IMR-90 (cell line): ENCODE measurements at regions not wholly inside any gene's neighbourhood (a gene's known extent, or its start where the extent isn't known, plus 50 kb on each side); places are given as distances from the start of the nearest gene placed in this dataset.

Experiments
- ATAC-seq: fragments of 200-7000 bp; cut with Tn5 transposase; 2 replicates; pipeline ENCODE4 v1.9.1; 2020; ENCODE audit warnings: low read depth, mild to moderate bottlenecking, moderate library complexity
- BruUV-seq: library from RNA; stranded (reverse); fragments of 400-500 nt; replicated peaks from 2 replicates; lab custom pipeline; 2021; lab: Mats Ljungman, UMichigan
- CTCF ChIA-PET: fragments of 300-600 bp; formaldehyde crosslinking; extraction: SDS; loops from one replicate; lab custom pipeline; 2021; ENCODE audit warnings: antibody characterized with exemption; lab: Yijun Ruan, JAX
- POLR2A ChIA-PET: fragments of 300-600 bp; sonication (Branson Sonifier 250); formaldehyde crosslinking; loops from one replicate; lab custom pipeline; 2022; ENCODE audit warnings: antibody characterized with exemption; ENCODE audit not compliant: unreplicated experiment; lab: Charles Lee
- DNase-seq: peaks from one replicate; pipeline ENCODE4 v3.0.0; 2013
- H2AFZ ChIP-seq: replicated peaks from 2 replicates; pipeline ENCODE3; 2013; ENCODE audit warnings: low read length, mild to moderate bottlenecking; ENCODE audit not compliant: poor library complexity
- H2AK5ac ChIP-seq: 2 replicates; pipeline ENCODE4 v1.6.1; 2013; ENCODE audit warnings: low read depth, low read length, inconsistent platforms
- H2AK9ac ChIP-seq: replicated peaks from 2 replicates; pipeline ENCODE3; 2013; ENCODE audit warnings: mild to moderate bottlenecking, low read depth, low read length, moderate library complexity; ENCODE audit not compliant: poor library complexity
- H2BK120ac ChIP-seq: 2 replicates; pipeline ENCODE4 v1.6.1; 2013; ENCODE audit warnings: low read depth, low read length, inconsistent platforms
- H2BK15ac ChIP-seq: 3 replicates; pipeline ENCODE4 v1.6.1; 2013; ENCODE audit warnings: low read depth, low read length, inconsistent platforms
- H2BK20ac ChIP-seq: 2 replicates; pipeline ENCODE4 v1.6.1; 2013; ENCODE audit warnings: low read depth, mild to moderate bottlenecking, inconsistent platforms, low read length, moderate library complexity
- H2BK5ac ChIP-seq: 2 replicates; pipeline ENCODE4 v1.6.1; 2013; ENCODE audit warnings: mild to moderate bottlenecking, low read depth, low read length, inconsistent platforms; ENCODE audit not compliant: poor library complexity, severe bottlenecking
- H3K14ac ChIP-seq: replicated peaks from 2 replicates; pipeline ENCODE4 v1.6.1; 2013; ENCODE audit warnings: low read depth, low read length, inconsistent platforms
- H3K18ac ChIP-seq: 2 replicates; pipeline ENCODE4 v1.6.1; 2013; ENCODE audit warnings: low read depth, low read length, control low read depth
- H3K23ac ChIP-seq: 2 replicates; pipeline ENCODE4 v1.6.1; 2013; ENCODE audit warnings: low read depth, low read length, inconsistent platforms
- H3K27ac ChIP-seq: 2 replicates; pipeline ENCODE4 v1.5.1; 2013; ENCODE audit warnings: mild to moderate bottlenecking, control low read depth, low read length; ENCODE audit not compliant: insufficient read depth
- H3K27me3 ChIP-seq: 2 replicates; pipeline ENCODE4 v1.6.1; 2013; ENCODE audit warnings: low read length; ENCODE audit not compliant: control insufficient read depth, insufficient read depth
- H3K36me3 ChIP-seq: 2 replicates; pipeline ENCODE4 v1.6.1; 2013; ENCODE audit warnings: low read length, mixed read lengths; ENCODE audit not compliant: control insufficient read depth, insufficient read depth
- H3K4ac ChIP-seq: 2 replicates; pipeline ENCODE4 v1.6.1; 2013; ENCODE audit warnings: low read depth, low read length, inconsistent platforms
- H3K4me1 ChIP-seq: 2 replicates; pipeline ENCODE4 v1.6.1; 2013; ENCODE audit warnings: low read length, mixed read lengths; ENCODE audit not compliant: control insufficient read depth, insufficient read depth
- H3K4me2 ChIP-seq: 2 replicates; pipeline ENCODE4 v1.6.1; 2013; ENCODE audit warnings: low read depth, mild to moderate bottlenecking, control low read depth, low read length, moderate library complexity
- H3K4me3 ChIP-seq: 2 replicates; pipeline ENCODE4 v1.5.1; 2013; ENCODE audit warnings: low read depth, mild to moderate bottlenecking, control low read depth, low read length, moderate library complexity; ENCODE audit not compliant: insufficient read depth
- H3K56ac ChIP-seq: 2 replicates; pipeline ENCODE4 v1.6.1; 2013; ENCODE audit warnings: low read length, inconsistent platforms; ENCODE audit not compliant: insufficient read depth; ENCODE audit errors: extremely low read depth
- H3K79me1 ChIP-seq, 2 experiments: 2 replicates each; pipeline ENCODE4 v1.6.1; 2013; ENCODE audit warnings: low read length in 2 of 2, inconsistent platforms in 1 of 2, low read depth in 1 of 2
- H3K9ac ChIP-seq: 2 replicates; pipeline ENCODE4 v1.6.1; 2013; ENCODE audit warnings: low read depth, low read length, control low read depth
- H3K9me1 ChIP-seq: 2 replicates; pipeline ENCODE4 v1.6.1; 2013; ENCODE audit warnings: low read length, inconsistent platforms; ENCODE audit not compliant: insufficient read depth
- H3K9me3 ChIP-seq: 2 replicates; pipeline ENCODE4 v1.6.1; 2013; ENCODE audit warnings: low read length; ENCODE audit not compliant: control insufficient read depth, insufficient read depth
- H4K20me1 ChIP-seq: 2 replicates; pipeline ENCODE4 v1.6.1; 2013; ENCODE audit warnings: low read length, inconsistent platforms; ENCODE audit not compliant: insufficient read depth
- H4K5ac ChIP-seq: 2 replicates; pipeline ENCODE4 v1.6.1; 2013; ENCODE audit warnings: mild to moderate bottlenecking, low read depth, low read length, control low read depth
- H4K8ac ChIP-seq, 2 experiments: 2 replicates each; pipeline ENCODE4 v1.6.1; 2013; ENCODE audit warnings: low read depth in 2 of 2, low read length in 2 of 2, control low read depth in 1 of 2, inconsistent platforms in 1 of 2
- H4K91ac ChIP-seq: 2 replicates; pipeline ENCODE4 v1.6.1; 2013; ENCODE audit warnings: low read depth, low read length, inconsistent platforms; ENCODE audit not compliant: insufficient read depth
- BHLHE40 ChIP-seq: fragments of 150-350 bp; IDR thresholded peaks from 2 replicates; pipeline ENCODE4 v1.6.1; 2016; ENCODE audit warnings: mild to moderate bottlenecking, low read depth, low read length
- CEBPB ChIP-seq: IDR thresholded peaks from 2 replicates; pipeline ENCODE4 v1.6.1; 2012; ENCODE audit warnings: low read depth, low read length, improper control_type of control experiment
- CHD1 ChIP-seq: IDR thresholded peaks from 2 replicates; pipeline ENCODE4 v1.6.1; 2012; ENCODE audit warnings: low read depth, low read length, improper control_type of control experiment
- FOS ChIP-seq: fragments of 150-350 bp; IDR thresholded peaks from 2 replicates; pipeline ENCODE4 v1.6.1; 2016; ENCODE audit warnings: low read depth, low read length
- MAFK ChIP-seq: IDR thresholded peaks from 2 replicates; pipeline ENCODE4 v1.6.1; 2012; ENCODE audit warnings: low read depth, low read length, improper control_type of control experiment
- MAZ ChIP-seq: IDR thresholded peaks from 2 replicates; pipeline ENCODE4 v1.6.1; 2012; ENCODE audit warnings: low read depth, mild to moderate bottlenecking, low read length, improper control_type of control experiment, moderate library complexity, borderline replicate concordance
- MXI1 ChIP-seq: IDR thresholded peaks from 2 replicates; pipeline ENCODE4 v1.6.1; 2012; ENCODE audit warnings: low read depth, mild to moderate bottlenecking, low read length, moderate library complexity, borderline replicate concordance
- NFE2L2 ChIP-seq: fragments of 150-350 bp; IDR thresholded peaks from 2 replicates; pipeline ENCODE4 v1.6.1; 2016; ENCODE audit warnings: low read depth, mild to moderate bottlenecking, low read length
- POLR2A ChIP-seq: IDR thresholded peaks from 2 replicates; pipeline ENCODE4 v1.6.1; 2012; ENCODE audit warnings: mild to moderate bottlenecking, low read depth, low read length
- RAD21 ChIP-seq: IDR thresholded peaks from 2 replicates; pipeline ENCODE4 v1.6.1; 2012; ENCODE audit warnings: low read length, improper control_type of control experiment
- RCOR1 ChIP-seq: IDR thresholded peaks from 2 replicates; pipeline ENCODE4 v1.6.1; 2012; ENCODE audit warnings: mild to moderate bottlenecking, low read length, improper control_type of control experiment; ENCODE audit not compliant: insufficient replicate concordance
- RFX5 ChIP-seq: IDR thresholded peaks from 2 replicates; pipeline ENCODE4 v1.8.0; 2012; ENCODE audit warnings: low read depth, mild to moderate bottlenecking, low read length, moderate library complexity
- SMC3 ChIP-seq: fragments of 150-350 bp; IDR thresholded peaks from 2 replicates; pipeline ENCODE4 v1.6.1; 2016; ENCODE audit warnings: low read depth, mild to moderate bottlenecking, antibody characterized with exemption, low read length, moderate library complexity
- WGBS, 2 experiments: methylation state at CpG; one replicate each; pipeline versions ENCODE4 v1.1.5 to v1.1.7; 2013; ENCODE audit warnings: missing lambda C conversion rate in 2 of 2; ENCODE audit not compliant: insufficient read length in 1 of 2; ENCODE audit errors: extremely low coverage in 2 of 2; 5-methylcytosine and 5-hydroxymethylcytosine counted together
- dilution Hi-C: fragments of 300-500 bp; cut with HindIII; formaldehyde crosslinking; loops from one replicate; pipeline ENCODE4 v1.14.3; 2018; ENCODE audit warnings: low sequenced_read_pairs; ENCODE audit not compliant: unreplicated experiment
- in situ Hi-C: fragments of 300-500 bp; cut with MboI; formaldehyde crosslinking; loops from 3 replicates; pipeline ENCODE4 v1.14.3; 2019; ENCODE audit warnings: low sequenced_read_pairs, inconsistent platforms, mixed read lengths
- intact Hi-C: fragments of 100-400 bp; cut with micrococcal nuclease; formaldehyde crosslinking; loops from 2 replicates; pipeline ENCODE4 v1.10.0; 2022
- TF ChIP-seq, protein P1 (sequence below): fragments of 150-350 bp; IDR thresholded peaks from 2 replicates; pipeline ENCODE4 v1.6.1; 2017; ENCODE audit warnings: mild to moderate bottlenecking, antibody characterized with exemption, low read length, low read depth
- TF ChIP-seq, protein P2 (sequence below): fragments of 150-350 bp; IDR thresholded peaks from 2 replicates; pipeline ENCODE4 v1.6.1; 2016; ENCODE audit warnings: low read depth, mild to moderate bottlenecking, low read length, moderate library complexity, borderline replicate concordance
- TF ChIP-seq, protein P3 (sequence below): conservative IDR thresholded peaks from 2 replicates; pipeline ENCODE4 v1.5.1; 2012; ENCODE audit warnings: mild to moderate bottlenecking, low read depth, low read length, improper control_type of control experiment

DNA sequence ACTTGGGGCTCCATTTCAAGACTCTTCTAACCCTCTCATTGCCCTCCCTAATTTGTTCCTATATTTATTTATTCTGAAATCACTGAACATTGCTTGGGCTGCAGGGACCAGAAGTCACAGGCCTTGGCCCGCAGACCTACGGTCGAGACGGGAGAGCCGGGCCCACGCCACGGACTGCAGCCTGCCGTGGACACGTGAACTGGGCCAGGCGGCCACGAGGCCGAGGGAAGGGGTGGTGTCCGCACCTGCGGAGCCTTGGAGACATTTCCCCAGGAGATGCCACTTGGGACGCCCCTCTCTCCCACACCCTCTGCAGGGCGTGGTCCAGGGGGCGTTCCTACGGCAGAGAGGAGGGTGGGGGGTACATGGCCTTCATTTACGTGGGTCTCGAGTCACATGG, 463.9 kb downstream of the ICE1 start:
- ChIA-PET CTCF (no interaction called here), POLR2A (no interaction called here)
- H3K4ac ChIP-seq: no peak overlapping the region
- no peak overlapping the region for H4K5ac ChIP-seq
- DNase-seq (no peak), ATAC-seq (no peak)
- H2AK9ac ChIP-seq: no peak overlapping the region
- peaks cover 27% of the 10 kb centered on the region for H3K9me3 ChIP-seq
- H3K27me3 ChIP-seq: no peaks in the 10 kb centered on the region
- no peak overlapping the region for H2BK20ac ChIP-seq
- no peak overlapping the region for H3K23ac ChIP-seq
- H2BK120ac ChIP-seq: no peak overlapping the region
- no peak overlapping the region for H3K56ac ChIP-seq
- no peaks in the 10 kb centered on the region for H3K9me1 ChIP-seq
- no peaks in the 10 kb centered on the region for H3K4me1 ChIP-seq
- dilution Hi-C loops: no loop called here
- intact Hi-C loops: no loop called here
- no peak overlapping the region for H4K8ac ChIP-seq
- peak overlapping the region; percentile 17 for H2AFZ ChIP-seq
- in situ Hi-C loops: no loop called here
- H4K91ac ChIP-seq: no peak overlapping the region
- H3K36me3 ChIP-seq: no peaks in the 10 kb centered on the region
- no peak for TF ChIP-seq MXI1
- no peak for TF ChIP-seq CEBPB
- no peak for TF ChIP-seq NFE2L2
- no peak for TF ChIP-seq RAD21
- TF ChIP-seq SMC3: no peak
- TF ChIP-seq, protein P1, sequence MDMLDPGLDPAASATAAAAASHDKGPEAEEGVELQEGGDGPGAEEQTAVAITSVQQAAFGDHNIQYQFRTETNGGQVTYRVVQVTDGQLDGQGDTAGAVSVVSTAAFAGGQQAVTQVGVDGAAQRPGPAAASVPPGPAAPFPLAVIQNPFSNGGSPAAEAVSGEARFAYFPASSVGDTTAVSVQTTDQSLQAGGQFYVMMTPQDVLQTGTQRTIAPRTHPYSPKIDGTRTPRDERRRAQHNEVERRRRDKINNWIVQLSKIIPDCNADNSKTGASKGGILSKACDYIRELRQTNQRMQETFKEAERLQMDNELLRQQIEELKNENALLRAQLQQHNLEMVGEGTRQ: no peak
- TF ChIP-seq POLR2A: no peak
- no peak for TF ChIP-seq CHD1
- no peak for TF ChIP-seq RFX5
- TF ChIP-seq MAZ: no peak
- no peak for TF ChIP-seq FOS
- no peak for TF ChIP-seq MAFK
- TF ChIP-seq, protein P2, sequence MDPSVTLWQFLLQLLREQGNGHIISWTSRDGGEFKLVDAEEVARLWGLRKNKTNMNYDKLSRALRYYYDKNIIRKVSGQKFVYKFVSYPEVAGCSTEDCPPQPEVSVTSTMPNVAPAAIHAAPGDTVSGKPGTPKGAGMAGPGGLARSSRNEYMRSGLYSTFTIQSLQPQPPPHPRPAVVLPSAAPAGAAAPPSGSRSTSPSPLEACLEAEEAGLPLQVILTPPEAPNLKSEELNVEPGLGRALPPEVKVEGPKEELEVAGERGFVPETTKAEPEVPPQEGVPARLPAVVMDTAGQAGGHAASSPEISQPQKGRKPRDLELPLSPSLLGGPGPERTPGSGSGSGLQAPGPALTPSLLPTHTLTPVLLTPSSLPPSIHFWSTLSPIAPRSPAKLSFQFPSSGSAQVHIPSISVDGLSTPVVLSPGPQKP: no peak
- TF ChIP-seq BHLHE40: no peak
- TF ChIP-seq RCOR1: no peak
- TF ChIP-seq, protein P3, sequence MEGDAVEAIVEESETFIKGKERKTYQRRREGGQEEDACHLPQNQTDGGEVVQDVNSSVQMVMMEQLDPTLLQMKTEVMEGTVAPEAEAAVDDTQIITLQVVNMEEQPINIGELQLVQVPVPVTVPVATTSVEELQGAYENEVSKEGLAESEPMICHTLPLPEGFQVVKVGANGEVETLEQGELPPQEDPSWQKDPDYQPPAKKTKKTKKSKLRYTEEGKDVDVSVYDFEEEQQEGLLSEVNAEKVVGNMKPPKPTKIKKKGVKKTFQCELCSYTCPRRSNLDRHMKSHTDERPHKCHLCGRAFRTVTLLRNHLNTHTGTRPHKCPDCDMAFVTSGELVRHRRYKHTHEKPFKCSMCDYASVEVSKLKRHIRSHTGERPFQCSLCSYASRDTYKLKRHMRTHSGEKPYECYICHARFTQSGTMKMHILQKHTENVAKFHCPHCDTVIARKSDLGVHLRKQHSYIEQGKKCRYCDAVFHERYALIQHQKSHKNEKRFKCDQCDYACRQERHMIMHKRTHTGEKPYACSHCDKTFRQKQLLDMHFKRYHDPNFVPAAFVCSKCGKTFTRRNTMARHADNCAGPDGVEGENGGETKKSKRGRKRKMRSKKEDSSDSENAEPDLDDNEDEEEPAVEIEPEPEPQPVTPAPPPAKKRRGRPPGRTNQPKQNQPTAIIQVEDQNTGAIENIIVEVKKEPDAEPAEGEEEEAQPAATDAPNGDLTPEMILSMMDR: no peak
- BruUV-seq: no TSS peak
- no peaks in the 10 kb centered on the region for H4K20me1 ChIP-seq
- no peak overlapping the region for H3K4me2 ChIP-seq
- whole genome bisulfite sequencing, 2 experiments: no CpG with 5 or more reads among the region's 20 CpGs
- no peak overlapping the region for H3K14ac ChIP-seq
- H2BK5ac ChIP-seq: no peak overlapping the region
- no peak overlapping the region for H2BK15ac ChIP-seq
- H3K9ac ChIP-seq: no peak overlapping the region
- no peak overlapping the region for H3K18ac ChIP-seq
- no peak overlapping the region for H3K27ac ChIP-seq
- H3K4me3 ChIP-seq: no peak overlapping the region
- no peak overlapping the region for H2AK5ac ChIP-seq
- no peaks in the 10 kb centered on the region for H3K79me1 ChIP-seq
